GM12878 (cell line): ENCODE measurements at regions not wholly inside any gene's neighbourhood (a gene's known extent, or its start where the extent isn't known, plus 50 kb on each side); places are given as distances from the start of the nearest gene placed in this dataset.

Experiments
- CTCF ChIP-seq, 3 experiments: IDR thresholded peaks in 2 of 3; conservative IDR thresholded peaks in 1 of 3; 2 replicates each; pipeline ENCODE4 v1.5.1; 2011; ENCODE audit warnings: low read depth in 3 of 3, low read length in 3 of 3, mild to moderate bottlenecking in 3 of 3, control low read depth in 2 of 3, moderate library complexity in 2 of 3, inconsistent platforms in 1 of 3, mixed read lengths in 1 of 3; ENCODE audit not compliant: control insufficient read depth in 2 of 3, insufficient read depth in 1 of 3; ENCODE audit errors: extremely low read depth in 1 of 3
- EP300 ChIP-seq, 2 experiments: fragments of 150-350 bp in 1 of 2; IDR thresholded peaks; 2 replicates each; pipeline ENCODE4 v1.6.1; 2011 to 2012; ENCODE audit warnings: low read depth in 2 of 2, low read length in 2 of 2, borderline replicate concordance in 1 of 2, improper control_type of control experiment in 1 of 2, inconsistent platforms in 1 of 2; ENCODE audit not compliant: control insufficient read depth in 1 of 2
- PKNOX1 ChIP-seq: fragments of 450-650 bp; IDR thresholded peaks from 2 replicates; pipeline ENCODE4 v1.6.1; 2016; ENCODE audit warnings: mild to moderate bottlenecking
- TCF3 ChIP-seq: IDR thresholded peaks from 2 replicates; pipeline ENCODE4 v1.6.1; 2012; ENCODE audit warnings: low read depth, mild to moderate bottlenecking, low read length, borderline replicate concordance; ENCODE audit not compliant: insufficient read depth
- ZSCAN29 ChIP-seq: fragments of 450-650 bp; IDR thresholded peaks from 2 replicates; pipeline ENCODE4 v1.6.1; 2017; ENCODE audit warnings: mild to moderate bottlenecking, moderate library complexity

GRCh38 chr2:228762565-228762964, 508.5 kb downstream of the PID1 start:
- TF ChIP-seq TCF3 = no peak
- no peak for TF ChIP-seq CTCF (IDR thresholded peaks at IDR 0.05 in 2 of 3, conservative IDR thresholded peaks at IDR 0.05 in 1 of 3; ENCODE audit: control insufficient read depth in 2 of 3, extremely low read depth in 1 of 3, insufficient read depth in 1 of 3, low read depth in 3 of 3, low read length in 3 of 3)
- TF ChIP-seq PKNOX1 = no peak
- no peak for TF ChIP-seq ZSCAN29
- no peak for TF ChIP-seq EP300 (IDR thresholded peaks at IDR 0.05; ENCODE audit: borderline replicate concordance in 1 of 2, control insufficient read depth in 1 of 2, low read depth in 2 of 2, low read length in 2 of 2)
